HUES6 (cell line): ENCODE measurements at regions not wholly inside any gene's neighbourhood (a gene's known extent, or its start where the extent isn't known, plus 50 kb on each side); places are given as distances from the start of the nearest gene placed in this dataset.

ENCODE experiments used
- H3K27ac ChIP-seq: 2 replicates; pipeline ENCODE4 v1.7.0; 2013; ENCODE audit warnings: low read depth, mild to moderate bottlenecking, low read length, inconsistent platforms
- H3K27me3 ChIP-seq: 2 replicates; pipeline ENCODE4 v1.6.1; 2013; ENCODE audit warnings: low read length; ENCODE audit not compliant: control insufficient read depth, insufficient read depth
- H3K36me3 ChIP-seq: 2 replicates; pipeline ENCODE4 v1.6.1; 2013; ENCODE audit warnings: low read length; ENCODE audit not compliant: control insufficient read depth, insufficient read depth
- H3K4me1 ChIP-seq: 2 replicates; pipeline ENCODE4 v1.6.1; 2013; ENCODE audit warnings: low read length; ENCODE audit not compliant: control insufficient read depth, insufficient read depth
- H3K4me3 ChIP-seq: 2 replicates; pipeline ENCODE4 v1.5.1; 2013; ENCODE audit warnings: low read depth, low read length
- H3K9ac ChIP-seq: one replicate; pipeline ENCODE4 v1.6.1; 2013; ENCODE audit warnings: mild to moderate bottlenecking, low read length
- H3K9me3 ChIP-seq: 2 replicates; pipeline ENCODE4 v1.6.1; 2013; ENCODE audit warnings: low read depth, low read length; ENCODE audit not compliant: control insufficient read depth, insufficient read depth

DNA sequence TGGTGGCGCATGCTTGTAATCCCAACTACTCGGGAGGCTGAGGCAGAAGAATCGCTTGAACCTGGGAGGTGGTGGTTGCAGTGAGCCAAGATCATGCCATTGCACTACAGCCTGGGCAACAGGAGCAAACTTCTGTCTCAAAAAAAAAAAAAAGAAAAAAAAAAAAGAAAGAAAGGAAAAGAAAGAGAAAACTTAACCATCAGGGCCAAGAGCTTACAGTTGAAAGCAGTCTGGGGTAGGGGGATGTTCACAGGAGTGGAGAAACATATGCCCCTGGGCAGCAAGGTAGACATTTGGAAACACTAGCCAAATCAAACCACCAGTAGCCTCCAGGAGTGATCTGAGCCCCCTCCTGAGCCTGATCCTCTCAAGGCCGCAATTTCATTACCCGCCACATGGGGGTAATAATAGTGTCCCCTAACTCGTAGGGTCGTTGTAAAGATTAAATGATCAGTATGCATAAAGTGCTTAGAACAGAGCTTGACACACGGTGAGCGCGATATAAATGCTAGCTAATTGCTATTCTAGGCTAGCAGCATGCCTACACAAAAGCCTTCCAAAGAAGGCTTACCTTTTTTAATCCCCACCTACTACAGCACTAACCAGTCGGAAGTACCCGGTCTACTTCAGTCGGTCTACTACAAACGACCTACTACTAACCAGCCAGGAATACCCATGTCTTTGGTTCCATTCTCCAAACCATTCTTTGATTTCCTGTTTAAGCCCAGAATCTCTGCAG is 274.3 kb upstream of the NEBL start:
- H3K36me3 ChIP-seq, result peaks cover 4% of the 10 kb centered on the region; the same call in 1 of the 2 replicates
- H3K27ac ChIP-seq, result no peak overlapping the region
- peaks cover 22% of the 10 kb centered on the region for H3K4me1 ChIP-seq
- no peak overlapping the region for H3K4me3 ChIP-seq
- H3K9ac ChIP-seq, result no peak overlapping the region
- no peaks in the 10 kb centered on the region for H3K9me3 ChIP-seq
- H3K27me3 ChIP-seq, result peaks cover 23% of the 10 kb centered on the region

DNA sequence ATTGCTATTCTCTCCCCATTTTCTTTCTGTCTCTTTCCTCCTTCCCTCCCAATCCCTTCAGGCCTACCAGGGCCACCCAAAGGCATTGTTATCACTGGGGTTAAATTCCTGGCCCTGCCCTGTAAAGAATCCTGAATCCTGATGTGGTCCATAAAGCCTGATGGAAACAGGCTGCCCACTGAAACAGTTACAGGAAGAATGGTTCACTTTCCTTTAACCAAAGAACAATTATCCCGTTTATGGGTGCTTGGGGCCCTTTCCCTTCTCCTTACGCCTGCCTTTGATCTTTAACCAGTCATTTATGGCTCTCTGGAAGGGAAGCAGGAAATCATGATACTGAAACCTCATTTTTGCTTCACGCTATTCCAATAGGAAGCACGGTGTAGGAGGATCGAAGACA is 273.1 kb upstream of the NEBL start:
- H3K4me1 ChIP-seq, result peaks cover 18% of the 10 kb centered on the region

DNA sequence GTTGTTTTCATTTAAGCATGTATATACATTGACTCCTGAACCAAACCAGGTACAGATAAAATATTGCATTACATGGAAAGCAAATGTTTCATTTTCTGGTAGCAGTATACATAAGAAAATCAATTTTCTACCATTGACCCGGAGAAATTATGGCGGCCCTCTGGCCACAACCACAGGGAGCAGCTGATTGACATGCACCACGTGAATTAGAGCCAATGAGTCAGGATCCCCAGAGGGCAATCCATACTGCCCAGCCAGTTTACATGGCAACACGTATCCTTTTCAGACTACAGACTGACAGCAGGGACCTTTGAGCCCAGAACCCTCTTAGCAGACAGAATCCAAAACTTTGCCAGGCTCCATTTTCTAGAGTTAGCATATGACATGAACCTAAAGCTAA is 272.2 kb upstream of the NEBL start:
- Histone ChIP-seq H3K27ac (no peak overlapping the region), H3K9ac (no peak overlapping the region), H3K36me3 (peaks cover 4% of the 10 kb centered on the region; the same call in 1 of the 2 replicates), H3K27me3 (peaks cover 14% of the 10 kb centered on the region), H3K4me3 (no peak overlapping the region), H3K4me1 (peaks cover 17% of the 10 kb centered on the region), H3K9me3 (no peaks in the 10 kb centered on the region)

More for the DNA sequence above, 273.1 kb upstream of the NEBL start:
- Histone ChIP-seq H3K36me3 (peaks cover 4% of the 10 kb centered on the region; the same call in 1 of the 2 replicates), H3K9ac (no peak overlapping the region), H3K9me3 (no peaks in the 10 kb centered on the region), H3K27me3 (peaks cover 15% of the 10 kb centered on the region), H3K4me3 (no peak overlapping the region), H3K27ac (no peak overlapping the region)

GRCh38 chr10:21167288-21168010 is 270.3 kb upstream of the NEBL start:
- H3K27me3 ChIP-seq, result peaks cover 2% of the 10 kb centered on the region; the same call in 1 of the 2 replicates
- H3K4me3 ChIP-seq, result no peak overlapping the region
- peaks cover 5% of the 10 kb centered on the region for H3K9me3 ChIP-seq
- H3K36me3 ChIP-seq, result peaks cover 13% of the 10 kb centered on the region; the same call in 1 of the 2 replicates
- H3K9ac ChIP-seq, result no peak overlapping the region
- no peak overlapping the region for H3K27ac ChIP-seq
- peaks cover 16% of the 10 kb centered on the region for H3K4me1 ChIP-seq

- Histone ChIP-seq H3K4me3 (no peak overlapping the region), H3K27ac (no peak overlapping the region), H3K9ac (no peak overlapping the region), H3K9me3 (peaks cover 12% of the 10 kb centered on the region), H3K27me3 (no peaks in the 10 kb centered on the region), H3K4me1 (peaks cover 22% of the 10 kb centered on the region), H3K36me3 (peaks cover 11% of the 10 kb centered on the region; the same call in 1 of the 2 replicates)
Observed at GRCh38 chr10:21166557-21167287, 269.6 kb upstream of the NEBL start.

DNA sequence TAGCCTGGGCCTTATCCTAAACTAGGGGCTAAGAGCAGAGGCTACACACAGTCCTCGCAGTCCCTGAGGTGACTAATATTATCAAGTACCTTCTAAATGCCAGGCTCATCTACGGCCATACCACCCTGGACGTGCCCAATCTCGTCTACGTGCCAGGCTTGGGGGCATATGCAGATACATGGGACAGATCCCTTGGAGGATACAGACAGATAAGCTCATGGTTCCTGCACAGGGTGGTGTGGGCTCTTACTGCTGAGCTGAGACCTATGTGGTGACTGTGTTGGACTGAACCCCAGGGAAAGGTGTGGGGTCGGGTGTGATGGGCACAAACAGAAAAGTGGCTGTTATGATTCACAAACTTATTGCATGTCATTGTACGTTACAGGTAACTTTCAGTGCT is 268.4 kb upstream of the NEBL start:
- H3K9me3 ChIP-seq, result peaks cover 12% of the 10 kb centered on the region
- no peak overlapping the region for H3K4me3 ChIP-seq
- no peak overlapping the region for H3K27ac ChIP-seq
- H3K4me1 ChIP-seq, result peaks cover 23% of the 10 kb centered on the region
- H3K9ac ChIP-seq, result no peak overlapping the region
- H3K36me3 ChIP-seq, result peaks cover 11% of the 10 kb centered on the region; the same call in 1 of the 2 replicates
- H3K27me3 ChIP-seq, result no peaks in the 10 kb centered on the region

GRCh38 chr10:21164687-21165086 is 267.6 kb upstream of the NEBL start:
- no peak overlapping the region for H3K27ac ChIP-seq
- no peaks in the 10 kb centered on the region for H3K27me3 ChIP-seq
- no peak overlapping the region for H3K4me3 ChIP-seq
- H3K36me3 ChIP-seq, result peaks cover 11% of the 10 kb centered on the region; the same call in 1 of the 2 replicates
- peaks cover 25% of the 10 kb centered on the region for H3K4me1 ChIP-seq
- H3K9me3 ChIP-seq, result peaks cover 12% of the 10 kb centered on the region
- no peak overlapping the region for H3K9ac ChIP-seq

- peaks cover 12% of the 10 kb centered on the region for H3K9me3 ChIP-seq
- no peak overlapping the region for H3K9ac ChIP-seq
- H3K4me1 ChIP-seq, result peaks cover 38% of the 10 kb centered on the region
- H3K27ac ChIP-seq, result no peak overlapping the region; the same call in 1 of the 2 replicates
- H3K4me3 ChIP-seq, result no peak overlapping the region
- peaks cover 11% of the 10 kb centered on the region; the same call in 1 of the 2 replicates for H3K36me3 ChIP-seq
- no peaks in the 10 kb centered on the region for H3K27me3 ChIP-seq
Observed at GRCh38 chr10:21162948-21163347, 265.8 kb upstream of the NEBL start.

DNA sequence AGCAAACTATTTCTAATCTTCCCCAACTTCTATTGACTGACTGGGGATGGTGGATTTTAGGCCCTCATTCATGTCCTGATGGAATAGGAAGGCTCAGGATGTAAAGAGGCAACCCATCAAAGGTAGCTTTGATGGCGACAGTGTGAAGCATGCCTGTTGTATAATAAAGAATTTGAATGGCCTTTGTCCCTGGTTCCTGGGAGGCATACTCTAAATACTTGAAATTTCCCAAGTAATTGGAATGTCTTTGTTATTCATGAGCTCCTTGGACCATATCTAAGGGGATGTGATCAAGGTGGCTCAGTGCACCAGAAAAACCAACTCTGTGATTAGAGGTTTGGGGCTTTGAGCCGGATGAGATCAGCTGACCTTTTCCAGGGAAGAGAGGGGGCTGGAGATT is 264.5 kb upstream of the NEBL start:
- Histone ChIP-seq H3K9ac (peak overlapping the region; percentile 56), H3K4me3 (no peak overlapping the region), H3K36me3 (peaks cover 11% of the 10 kb centered on the region; the same call in 1 of the 2 replicates), H3K27ac (peak overlapping the region; percentile 88; the same call in 1 of the 2 replicates), H3K4me1 (peaks cover 31% of the 10 kb centered on the region), H3K27me3 (no peaks in the 10 kb centered on the region), H3K9me3 (peaks cover 12% of the 10 kb centered on the region)

- Histone ChIP-seq H3K9me3 (peaks cover 12% of the 10 kb centered on the region), H3K4me1 (peaks cover 31% of the 10 kb centered on the region), H3K27ac (peak overlapping the region; percentile 88; the same call in 1 of the 2 replicates), H3K36me3 (peaks cover 11% of the 10 kb centered on the region; the same call in 1 of the 2 replicates), H3K4me3 (no peak overlapping the region), H3K9ac (peak overlapping the region; percentile 51), H3K27me3 (no peaks in the 10 kb centered on the region)
Observed at GRCh38 chr10:21161090-21161625, 264.0 kb upstream of the NEBL start.
